ENCODE measurements at regions not wholly inside any gene's neighbourhood (a gene's known extent, or its start where the extent isn't known, plus 50 kb on each side); places are given as distances from the start of the nearest gene placed in this dataset.

GRCh38 chr5:18811661-18812060 is 1176.3 kb downstream of the CDH18 start:
- TF ChIP-seq POLR2AphosphoS5 (IDR thresholded peaks at IDR 0.05; ENCODE audit: low read depth, low read length) (no peak), POLR2A (IDR thresholded peaks at IDR 0.05; ENCODE audit: low read depth, low read length) (no peak), TAF1 (IDR thresholded peaks at IDR 0.05; ENCODE audit: borderline replicate concordance, low read depth, low read length) (no peak)

All from GM12892 (cell line).